GM19463 (cell line): ENCODE measurements at regions not wholly inside any gene's neighbourhood (a gene's known extent, or its start where the extent isn't known, plus 50 kb on each side); places are given as distances from the start of the nearest gene placed in this dataset.

ENCODE experiments used
- ATAC-seq: cut with Tn5 transposase; IDR thresholded peaks from one replicate; pipeline ENCODE4 v1.9.1; 2021; ENCODE audit warnings: mild to moderate bottlenecking, moderate library complexity; ENCODE audit not compliant: unreplicated experiment

DNA sequence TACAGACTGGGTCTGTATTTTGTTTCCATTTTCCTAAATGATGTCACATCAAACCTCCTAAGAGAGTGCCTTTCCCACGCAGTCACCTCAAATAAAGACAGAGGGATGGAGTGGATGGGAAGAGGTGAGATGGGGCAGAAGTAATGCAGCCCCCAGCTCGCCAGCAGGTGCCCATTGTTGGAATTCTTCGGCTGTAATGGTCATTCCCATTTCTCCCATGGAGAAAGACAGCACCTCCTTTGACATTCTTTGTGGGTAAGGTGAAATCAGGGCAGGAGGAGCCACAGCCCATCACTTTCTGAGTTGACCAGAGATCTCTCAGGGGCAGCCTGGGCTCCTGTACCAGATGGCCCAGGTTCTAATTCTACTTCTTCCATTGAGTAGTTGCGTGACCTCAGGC, 84.4 kb upstream of the NR2F2 start:
- ATAC-seq, result no peak

- ATAC-seq, result no peak
Observed at GRCh38 chr15:96247621-96248305, 82.7 kb upstream of the NR2F2 start.

DNA sequence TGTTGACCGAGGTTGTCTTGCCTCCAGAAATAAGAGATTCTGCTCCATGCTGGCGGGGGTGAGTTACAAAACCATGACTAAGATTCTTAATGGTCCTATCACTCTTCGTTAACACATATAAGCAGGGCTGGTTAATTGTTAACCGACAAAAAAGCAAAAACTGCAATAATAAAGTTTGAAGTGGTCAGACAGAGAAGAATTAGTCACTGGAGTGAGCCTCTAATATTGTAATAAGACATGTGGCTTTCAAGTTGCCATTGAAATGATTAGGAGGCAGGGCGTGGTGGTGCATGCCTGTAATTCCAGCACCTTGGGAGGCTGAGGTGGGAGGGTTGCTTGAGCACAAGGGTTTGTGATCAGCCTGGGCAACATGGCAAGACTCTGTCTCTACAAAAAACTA, 78.4 kb upstream of the NR2F2 start:
- ATAC-seq, result no peak

DNA sequence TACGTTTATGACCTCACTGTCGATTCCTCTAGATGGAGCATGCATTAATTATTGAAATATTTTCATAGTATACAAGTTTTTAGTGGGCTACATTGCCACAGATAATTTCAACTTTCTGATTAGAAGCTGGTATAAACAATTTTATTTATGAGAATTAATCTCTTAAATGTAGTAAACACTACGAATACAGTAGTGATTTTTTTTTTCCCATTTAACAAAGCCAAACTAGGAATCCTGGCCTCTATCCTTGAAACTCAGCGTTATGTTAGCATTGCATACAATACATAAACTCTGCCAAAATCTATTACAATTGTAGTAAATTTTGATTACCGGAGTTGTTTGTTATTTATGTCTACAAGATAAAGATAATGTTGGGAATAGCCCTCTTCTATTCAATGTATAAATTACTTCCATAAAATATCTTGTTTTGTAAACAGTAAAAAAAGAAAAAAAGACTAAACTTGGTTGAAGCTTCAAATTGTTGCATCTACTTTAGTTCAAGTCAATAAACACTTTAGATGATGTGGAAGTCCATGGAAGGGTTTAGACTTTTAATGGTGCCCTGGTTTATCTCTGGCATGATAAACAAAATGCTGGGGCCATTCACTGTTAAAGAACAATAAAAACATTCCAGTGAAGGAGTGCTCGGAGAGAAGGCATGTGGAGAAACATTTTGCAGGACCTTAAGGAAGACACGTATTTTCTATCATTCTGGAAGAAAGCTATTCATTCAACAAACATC, 77.3 kb upstream of the NR2F2 start:
- no peak for ATAC-seq

DNA sequence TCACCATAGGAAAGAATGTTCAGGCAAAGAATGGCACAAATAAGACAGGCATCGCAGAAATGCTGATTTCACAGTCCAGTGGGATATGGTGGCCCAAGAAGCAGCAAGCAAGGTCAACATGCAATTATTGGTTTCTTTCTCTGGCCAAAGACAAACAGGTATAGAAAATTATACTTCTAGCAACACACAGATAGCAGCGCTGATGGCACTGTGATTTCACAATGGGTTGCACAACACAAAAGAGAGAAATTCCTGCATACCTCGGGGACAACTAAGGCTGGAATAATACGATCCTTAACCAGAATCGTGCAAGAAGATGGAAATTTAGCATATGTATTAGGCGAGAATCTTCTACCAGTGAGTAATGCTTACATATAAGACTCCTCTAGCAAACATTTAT, 76.3 kb upstream of the NR2F2 start:
- ATAC-seq, result no peak

GRCh38 chr15:96255599-96255998, 74.9 kb upstream of the NR2F2 start:
- ATAC-seq, result no peak

DNA sequence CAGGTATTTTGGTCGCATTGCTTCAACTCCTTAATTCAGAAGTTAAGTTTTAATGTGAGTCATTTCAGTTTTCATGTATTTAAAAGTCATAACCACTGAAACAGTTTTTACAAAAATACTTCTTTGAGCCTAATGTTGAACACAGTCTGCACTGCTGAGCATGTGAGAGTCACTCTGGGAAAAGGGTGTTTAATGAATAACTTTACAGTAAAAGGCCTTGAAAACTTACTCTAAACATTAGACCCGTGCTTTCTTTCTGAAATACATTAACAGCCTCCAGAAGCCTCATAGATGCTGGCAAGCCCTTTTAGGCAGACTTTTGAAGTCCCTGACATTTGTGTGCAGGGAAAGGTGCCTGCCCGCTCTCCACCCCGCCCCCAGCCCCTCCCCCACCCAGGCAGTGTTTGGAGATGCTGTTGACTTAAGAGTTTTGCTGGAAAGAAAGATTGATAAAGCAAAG, 68.9 kb upstream of the NR2F2 start:
- ATAC-seq, result peak; percentile 86

- ATAC-seq, result no peak
Observed at GRCh38 chr15:96262097-96262496, 68.4 kb upstream of the NR2F2 start.

GRCh38 chr15:96262549-96263489, 67.7 kb upstream of the NR2F2 start:
- ATAC-seq, result no peak

DNA sequence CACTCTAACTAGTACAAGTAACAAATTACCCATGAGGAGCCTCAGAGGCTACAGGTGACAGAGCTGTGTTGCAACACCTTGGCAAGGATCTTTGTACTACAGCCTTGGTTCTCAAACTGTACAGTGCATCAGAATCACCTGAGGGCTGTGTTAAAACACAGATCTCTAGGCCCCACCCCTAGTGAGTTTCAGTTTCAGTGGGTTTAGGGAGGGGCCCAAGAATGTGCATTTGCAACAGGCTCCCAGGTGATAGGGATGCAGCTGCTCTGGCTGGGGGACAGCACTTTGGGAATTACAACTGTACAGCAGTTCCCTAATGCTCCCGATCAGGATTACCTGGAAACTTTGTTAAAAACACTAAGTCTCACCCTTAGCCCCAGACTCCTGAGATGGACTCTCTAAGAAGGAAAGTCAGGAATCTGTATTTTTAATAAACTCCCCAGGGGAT, 66.1 kb upstream of the NR2F2 start:
- no peak for ATAC-seq

- no peak for ATAC-seq
Observed at GRCh38 chr15:96264801-96265515, 65.5 kb upstream of the NR2F2 start.

- no peak for ATAC-seq
Observed at GRCh38 chr15:96266456-96266855, 64.0 kb upstream of the NR2F2 start.

GRCh38 chr15:96267463-96267862, 63.0 kb upstream of the NR2F2 start:
- no peak for ATAC-seq

GRCh38 chr15:96268442-96269204, 61.9 kb upstream of the NR2F2 start:
- no peak for ATAC-seq

DNA sequence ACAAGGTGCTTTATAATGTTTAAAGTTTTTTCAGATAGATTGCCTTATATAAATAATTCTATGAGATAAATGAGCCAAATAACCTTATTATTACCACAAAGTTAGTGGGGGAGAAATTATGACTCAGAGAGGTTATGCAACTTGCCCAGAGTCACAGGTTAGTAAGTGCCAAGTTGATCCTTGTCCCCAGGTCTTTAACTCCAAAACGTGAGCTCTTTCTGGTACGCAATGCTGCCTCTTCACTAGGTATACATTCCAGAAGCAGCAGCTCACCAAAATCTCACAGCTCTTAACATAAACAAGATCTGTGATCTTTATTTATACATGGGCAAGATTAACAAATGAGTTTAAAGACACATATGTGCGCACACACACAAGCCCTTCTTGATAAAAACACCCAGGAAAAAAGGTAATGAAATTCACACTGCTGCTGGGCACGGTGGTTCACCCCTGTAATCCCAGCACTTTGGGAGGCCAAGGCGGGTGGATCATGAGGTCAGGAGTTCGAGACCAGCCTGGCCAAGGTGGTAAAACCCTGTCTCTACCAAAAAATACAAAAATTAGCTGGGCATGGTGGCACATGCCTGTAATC, 59.8 kb upstream of the NR2F2 start:
- ATAC-seq, result no peak

DNA sequence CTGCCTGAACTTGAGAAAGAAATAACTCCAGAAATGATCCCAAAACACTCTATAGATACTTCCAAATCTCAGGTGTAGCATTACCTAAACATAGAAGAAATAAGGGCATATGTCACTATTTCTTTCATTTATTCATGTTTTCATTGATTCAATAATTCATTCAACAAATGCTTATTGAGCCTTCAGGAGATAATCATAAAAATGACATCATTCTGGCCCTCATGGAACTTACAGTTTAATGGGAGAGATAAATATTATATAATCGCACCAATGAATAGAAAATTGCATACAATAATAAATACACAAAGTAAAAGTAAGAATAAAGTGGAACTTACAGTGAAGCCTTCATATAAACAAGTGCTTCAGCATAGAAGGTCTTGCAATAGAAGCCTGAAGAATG, 58.1 kb upstream of the NR2F2 start:
- ATAC-seq, result no peak

GRCh38 chr15:96273317-96274086, 57.0 kb upstream of the NR2F2 start:
- peak; percentile 87 for ATAC-seq

- no peak for ATAC-seq
Observed at GRCh38 chr15:96274087-96274440, 56.4 kb upstream of the NR2F2 start.

- no peak for ATAC-seq
Observed at GRCh38 chr15:96274698-96275097, 55.8 kb upstream of the NR2F2 start.
